HCT116 (cell line): ENCODE measurements at regions not wholly inside any gene's neighbourhood (a gene's known extent, or its start where the extent isn't known, plus 50 kb on each side); places are given as distances from the start of the nearest gene placed in this dataset.

Experiments used
- ATAC-seq: fragments of 200-7000 bp; cut with Tn5 transposase; 2 replicates; pipeline ENCODE4 v1.9.1; 2020; ENCODE audit warnings: mild to moderate bottlenecking, moderate library complexity
- BruUV-seq: library from RNA; stranded (reverse); fragments of 400-500 nt; replicated peaks from 2 replicates; lab custom pipeline; 2021; lab: Mats Ljungman, UMichigan
- CTCF ChIA-PET: fragments of 300-600 bp; sonication (Branson Sonifier 250); formaldehyde crosslinking; loops from one replicate; lab custom pipeline; 2021; ENCODE audit warnings: antibody characterized with exemption; lab: Charles Lee
- POLR2A ChIA-PET: fragments of 300-600, 350-600 bp; sonication (Branson Sonifier 250); formaldehyde crosslinking; loops from one replicate; lab custom pipeline; 2021; ENCODE audit warnings: antibody characterized with exemption; lab: Charles Lee
- RAD21 ChIA-PET, 2 experiments: fragments of 300-600 bp; sonication (Branson Sonifier 250); formaldehyde crosslinking; loops; one replicate each; lab custom pipeline; 2023; ENCODE audit warnings: low total read pairs in 2 of 2; ENCODE audit not compliant: uncharacterized antibody in 2 of 2, unreplicated experiment in 2 of 2, low non-redundant PET in 1 of 2; lab: Charles Lee
- DNase-seq: peaks from one replicate; pipeline ENCODE4 v3.0.0-alpha.2; 2010; ENCODE audit warnings: low read depth, low spot score
- H2AFZ ChIP-seq: fragments of 200-600 bp; shearing (Covaris generic), sonication (generic); 2 replicates; pipeline ENCODE4 v1.6.1; 2017; ENCODE audit warnings: low read depth, mixed run types, mixed read lengths, antibody characterized with exemption, low read length; ENCODE audit not compliant: poor library complexity, severe bottlenecking
- H3K27ac ChIP-seq: 2 replicates; pipeline ENCODE4 v1.5.1; 2012; ENCODE audit warnings: low read depth, low read length
- H3K27me3 ChIP-seq: fragments of 200-600 bp; sonication (generic); 2 replicates; pipeline ENCODE4 v1.6.1; 2016; ENCODE audit warnings: mixed run types, low read length, mixed read lengths; ENCODE audit not compliant: insufficient read depth
- H3K36me3 ChIP-seq, 2 experiments: fragments of 200-500 bp in 1 of 2; fragments of 200-600 bp in 1 of 2; sonication (Bioruptor generic) in 1 of 2; sonication (generic) in 1 of 2; 2 replicates each; pipeline versions ENCODE4 v1.5.1 to v1.6.1; 2014 to 2016; ENCODE audit warnings: low read length in 2 of 2, inconsistent platforms in 1 of 2, mixed read lengths in 1 of 2, mixed run types in 1 of 2; ENCODE audit not compliant: insufficient read depth in 2 of 2, control insufficient read depth in 1 of 2
- H3K4me1 ChIP-seq, 2 experiments: fragments of 200-600 bp in 1 of 2; sonication (generic) in 1 of 2; 2 replicates each; pipeline versions ENCODE4 v1.5.1 to v1.6.1; 2012 to 2017; ENCODE audit warnings: low read length in 2 of 2, inconsistent platforms in 1 of 2, mild to moderate bottlenecking in 1 of 2, mixed read lengths in 1 of 2, mixed run types in 1 of 2, moderate library complexity in 1 of 2; ENCODE audit not compliant: insufficient read depth in 2 of 2, control insufficient read depth in 1 of 2
- H3K4me2 ChIP-seq: fragments of 200-600 bp; sonication (generic); 2 replicates; pipeline ENCODE4 v1.6.1; 2017; ENCODE audit warnings: mixed run types, low read length, mixed read lengths
- H3K4me3 ChIP-seq, 2 experiments: fragments of 200-600 bp in 1 of 2; sonication (generic) in 1 of 2; replicated peaks in 1 of 2; 2 replicates each; pipeline ENCODE4 v1.5.1; 2011 to 2016; ENCODE audit warnings: low read length in 2 of 2, control low read depth in 1 of 2, low read depth in 1 of 2, mild to moderate bottlenecking in 1 of 2, mixed read lengths in 1 of 2, mixed run types in 1 of 2
- H3K79me2 ChIP-seq: fragments of 200-600 bp; sonication (generic); 2 replicates; pipeline ENCODE4 v1.6.1; 2017; ENCODE audit warnings: mild to moderate bottlenecking, mixed run types, low read length, moderate library complexity, mixed read lengths; ENCODE audit not compliant: insufficient read depth
- H3K9ac ChIP-seq: fragments of 200-600 bp; sonication (generic); 2 replicates; pipeline ENCODE4 v1.6.1; 2016; ENCODE audit warnings: low read length, mixed read lengths
- H3K9me2 ChIP-seq: fragments of 200-600 bp; sonication (generic), shearing (Covaris generic); 2 replicates; pipeline ENCODE4 v1.6.1; 2017; ENCODE audit warnings: mixed run types, mild to moderate bottlenecking, moderate library complexity; ENCODE audit not compliant: insufficient read depth
- H3K9me3 ChIP-seq, 2 experiments: fragments of 200-500 bp in 1 of 2; fragments of 200-600 bp in 1 of 2; sonication (Bioruptor generic) in 1 of 2; sonication (generic) in 1 of 2; 2 replicates each; pipeline ENCODE4 v1.6.1; 2014 to 2017; ENCODE audit warnings: low read length in 2 of 2, mixed read lengths in 2 of 2, inconsistent platforms in 1 of 2, low read depth in 1 of 2, mild to moderate bottlenecking in 1 of 2, mixed run types in 1 of 2, moderate library complexity in 1 of 2; ENCODE audit not compliant: control insufficient read depth in 1 of 2, insufficient read depth in 1 of 2
- H4K20me1 ChIP-seq: fragments of 200-600 bp; sonication (generic), shearing (Covaris generic); 2 replicates; pipeline ENCODE4 v1.6.1; 2017; ENCODE audit warnings: mixed run types, mild to moderate bottlenecking, moderate library complexity; ENCODE audit not compliant: insufficient read depth
- ATF3 ChIP-seq: IDR thresholded peaks from 2 replicates; pipeline ENCODE4 v1.6.1; 2012
- CTCF ChIP-seq, 3 experiments: fragments of 200-600 bp in 1 of 3; sonication (generic) in 1 of 3; IDR thresholded peaks in 2 of 3; conservative IDR thresholded peaks in 1 of 3; 2 replicates each; pipeline ENCODE4 v1.5.1; 2012 to 2017; ENCODE audit warnings: low read depth in 2 of 3, low read length in 2 of 3, antibody characterized with exemption in 1 of 3, borderline replicate concordance in 1 of 3, control low read depth in 1 of 3, mild to moderate bottlenecking in 1 of 3, mixed read lengths in 1 of 3, mixed run types in 1 of 3, moderate library complexity in 1 of 3; ENCODE audit not compliant: insufficient read depth in 1 of 3
- EGR1 ChIP-seq: IDR thresholded peaks from 2 replicates; pipeline ENCODE4 v1.6.1; 2012; ENCODE audit warnings: low read depth
- ELF1 ChIP-seq: IDR thresholded peaks from 2 replicates; pipeline ENCODE4 v1.6.1; 2012; ENCODE audit warnings: low read depth, borderline replicate concordance
- FOSL1 ChIP-seq: IDR thresholded peaks from 2 replicates; pipeline ENCODE4 v1.6.1; 2012; ENCODE audit warnings: low read depth
- JUND ChIP-seq: IDR thresholded peaks from 2 replicates; pipeline ENCODE4 v1.6.1; 2012
- POLR2AphosphoS5 ChIP-seq: IDR thresholded peaks from 2 replicates; pipeline ENCODE4 v1.6.1; 2011; ENCODE audit warnings: mild to moderate bottlenecking, low read depth, low read length, moderate library complexity
- RAD21 ChIP-seq: IDR thresholded peaks from 2 replicates; pipeline ENCODE4 v1.6.1; 2012; ENCODE audit warnings: low read depth, mild to moderate bottlenecking
- SP1 ChIP-seq: IDR thresholded peaks from 2 replicates; pipeline ENCODE4 v1.6.1; 2012; ENCODE audit warnings: low read depth
- YY1 ChIP-seq: IDR thresholded peaks from 2 replicates; pipeline ENCODE4 v1.6.1; 2011; ENCODE audit warnings: low read length, low read depth, moderate library complexity, mild to moderate bottlenecking; ENCODE audit not compliant: insufficient replicate concordance; ENCODE audit errors: extremely low read depth
- ZBTB33 ChIP-seq: IDR thresholded peaks from 2 replicates; pipeline ENCODE4 v1.6.1; 2011; ENCODE audit warnings: mild to moderate bottlenecking, low read length, moderate library complexity; ENCODE audit not compliant: insufficient replicate concordance; ENCODE audit errors: extremely low read depth
- ZFX ChIP-seq: fragments of 450-650 bp; IDR thresholded peaks from 2 replicates; pipeline ENCODE4 v1.6.1; 2017
- ZNF274 ChIP-seq: fragments of 200-500 bp; sonication (Bioruptor generic); IDR thresholded peaks from 2 replicates; pipeline ENCODE4 v1.6.1; 2014; ENCODE audit warnings: mild to moderate bottlenecking, low read depth, low read length, inconsistent platforms
- intact Hi-C: fragments of 100-400 bp; cut with micrococcal nuclease; formaldehyde crosslinking; loops from 2 replicates; pipeline ENCODE4 v1.10.0; 2022

GRCh38 chr6:159098636-159099106 is 53.9 kb upstream of the TAGAP start:
- DNase-seq (no peak), ATAC-seq (no peak)
- no peaks in the 10 kb centered on the region for H3K27me3 ChIP-seq
- no peak overlapping the region for H3K27ac ChIP-seq
- H3K9me2 ChIP-seq = no peaks in the 10 kb centered on the region
- H3K9ac ChIP-seq = no peak overlapping the region
- ChIA-PET RAD21 (no interaction called here), POLR2A (no interaction called here), CTCF (no interaction called here)
- intact Hi-C loops = no loop called here
- no peaks in the 10 kb centered on the region for H3K4me1 ChIP-seq
- H3K36me3 ChIP-seq = no peaks in the 10 kb centered on the region
- H3K4me3 ChIP-seq = no peak overlapping the region
- H3K9me3 ChIP-seq = no peaks in the 10 kb centered on the region
- H3K4me2 ChIP-seq = no peak overlapping the region
- no peaks in the 10 kb centered on the region for H3K79me2 ChIP-seq
- H2AFZ ChIP-seq = no peak overlapping the region
- BruUV-seq = no TSS peak
- H4K20me1 ChIP-seq = no peaks in the 10 kb centered on the region
- TF ChIP-seq JUND = no peak
- TF ChIP-seq SP1 = no peak
- TF ChIP-seq ELF1 = no peak
- no peak for TF ChIP-seq ZBTB33
- TF ChIP-seq RAD21 = no peak
- no peak for TF ChIP-seq FOSL1
- TF ChIP-seq POLR2AphosphoS5 = no peak
- no peak for TF ChIP-seq ATF3
- no peak for TF ChIP-seq ZNF274
- no peak for TF ChIP-seq EGR1
- TF ChIP-seq CTCF (IDR thresholded peaks at IDR 0.05 in 2 of 3, conservative IDR thresholded peaks at IDR 0.05 in 1 of 3; ENCODE audit: borderline replicate concordance in 1 of 3, insufficient read depth in 1 of 3, low read depth in 2 of 3, low read length in 2 of 3) = no peak
- no peak for TF ChIP-seq YY1
- TF ChIP-seq ZFX = no peak
